Right atrium auricular region (tissue), 2 donors: ENCODE measurements at regions not wholly inside any gene's neighbourhood (a gene's known extent, or its start where the extent isn't known, plus 50 kb on each side); places are given as distances from the start of the nearest gene placed in this dataset.

Source experiments
- DNase-seq: peaks from one replicate; pipeline ENCODE4 v3.0.0-alpha.2; 2019; ENCODE audit warnings: low spot score
- H3K27ac ChIP-seq, 2 donors: fragments of 200-600 bp; sonication (generic); 1 replicate in 1 of 2; 2 replicates in 1 of 2; pipeline ENCODE4 v1.5.1; 2016 to 2019
- H3K27me3 ChIP-seq, 2 donors: fragments of 200-600 bp; sonication (generic); one replicate each; pipeline versions ENCODE4 v1.5.1 to v1.6.0; 2017 to 2019
- H3K36me3 ChIP-seq: fragments of 200-600 bp; sonication (generic); one replicate; pipeline ENCODE4 v1.5.1; 2016
- H3K4me1 ChIP-seq, 2 donors: fragments of 200-600 bp; sonication (generic); one replicate each; pipeline versions ENCODE4 v1.5.1 to v1.6.0; 2017 to 2019
- H3K4me3 ChIP-seq, 2 donors: fragments of 200-600 bp; sonication (generic); 1 replicate in 1 of 2; 2 replicates in 1 of 2; pipeline ENCODE4 v1.5.1; 2017 to 2019; ENCODE audit warnings: mild to moderate bottlenecking in 1 of 2, moderate library complexity in 1 of 2
- H3K9me3 ChIP-seq, 2 donors: fragments of 200-600 bp; sonication (generic); one replicate each; pipeline ENCODE4 v1.5.1; 2019
- CTCF ChIP-seq, 2 donors: fragments of 200-600 bp; sonication (generic); IDR thresholded peaks; one replicate each; pipeline ENCODE4 v1.5.1; 2019; ENCODE audit warnings: antibody characterized with exemption in 2 of 2

DNA sequence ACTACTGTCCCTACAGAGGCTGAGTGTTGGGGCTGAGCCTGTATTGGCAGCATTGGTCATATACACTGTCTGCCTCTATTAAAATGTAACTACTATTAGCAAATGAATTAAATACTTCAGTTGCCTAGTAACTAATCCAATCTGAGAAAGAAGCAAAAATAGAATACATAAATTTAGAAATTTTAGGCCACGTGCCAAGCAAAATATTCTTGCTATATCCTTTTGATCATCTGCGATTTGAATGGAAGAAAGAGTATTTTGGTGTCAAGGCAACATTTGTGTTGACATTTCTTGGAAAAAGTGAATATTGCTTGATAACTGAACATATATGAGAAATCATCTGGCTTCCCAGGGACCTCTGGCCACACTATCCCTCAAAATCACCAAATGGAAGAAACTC, 148.2 kb upstream of the TOPAZ1 start:
- no peaks in the 10 kb centered on the region for H3K9me3 ChIP-seq
- TF ChIP-seq CTCF (IDR thresholded peaks at IDR 0.05) = no peak
- no peak overlapping the region for H3K27ac ChIP-seq
- H3K36me3 ChIP-seq = no peaks in the 10 kb centered on the region
- H3K27me3 ChIP-seq = no peaks in the 10 kb centered on the region
- no peaks in the 10 kb centered on the region for H3K4me1 ChIP-seq
- H3K4me3 ChIP-seq = no peak overlapping the region
- no peak for DNase-seq

- no peaks in the 10 kb centered on the region for H3K36me3 ChIP-seq
- H3K4me1 ChIP-seq = no peaks in the 10 kb centered on the region
- H3K27me3 ChIP-seq = no peaks in the 10 kb centered on the region
- H3K9me3 ChIP-seq = no peaks in the 10 kb centered on the region
- H3K4me3 ChIP-seq = no peak overlapping the region
- no peak overlapping the region for H3K27ac ChIP-seq
- DNase-seq = no peak
- no peak for TF ChIP-seq CTCF (IDR thresholded peaks at IDR 0.05)
These were observed 142.8 kb upstream of the TOPAZ1 start for GRCh38 chr3:44098656-44099415.

GRCh38 chr3:44099566-44100297, 142.0 kb upstream of the TOPAZ1 start:
- TF ChIP-seq CTCF (IDR thresholded peaks at IDR 0.05) = no peak
- no peaks in the 10 kb centered on the region for H3K4me1 ChIP-seq
- no peaks in the 10 kb centered on the region for H3K9me3 ChIP-seq
- no peaks in the 10 kb centered on the region for H3K36me3 ChIP-seq
- H3K27me3 ChIP-seq = no peaks in the 10 kb centered on the region
- no peak for DNase-seq
- H3K4me3 ChIP-seq = no peak overlapping the region
- H3K27ac ChIP-seq = no peak overlapping the region

GRCh38 chr3:44100298-44100695, 141.4 kb upstream of the TOPAZ1 start:
- TF ChIP-seq CTCF (IDR thresholded peaks at IDR 0.05) = no peak
- H3K27me3 ChIP-seq = no peaks in the 10 kb centered on the region
- no peak overlapping the region for H3K4me3 ChIP-seq
- H3K9me3 ChIP-seq = no peaks in the 10 kb centered on the region
- no peak overlapping the region for H3K27ac ChIP-seq
- no peaks in the 10 kb centered on the region for H3K4me1 ChIP-seq
- no peak for DNase-seq
- no peaks in the 10 kb centered on the region for H3K36me3 ChIP-seq

DNA sequence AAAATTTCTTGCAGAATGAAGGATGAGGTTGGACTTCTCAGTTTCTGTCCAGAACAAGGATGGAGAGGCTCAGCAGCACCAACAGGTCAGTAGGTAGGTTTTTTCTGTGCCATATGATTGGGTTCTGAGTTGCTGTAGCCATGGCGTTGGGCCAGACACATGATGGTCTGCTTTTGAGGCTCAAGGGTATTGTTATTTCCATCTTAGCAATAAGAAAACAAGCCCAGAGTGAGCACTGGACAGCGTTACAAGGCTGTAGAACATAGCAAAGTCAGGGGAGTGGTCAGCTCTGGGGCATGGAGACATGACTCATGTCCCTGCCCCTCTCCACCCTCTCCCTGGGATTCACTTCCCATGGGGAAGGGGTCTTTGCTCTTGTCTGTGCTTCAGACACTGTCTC, 137.6 kb upstream of the TOPAZ1 start:
- Histone ChIP-seq H3K9me3 (no peaks in the 10 kb centered on the region), H3K27me3 (no peaks in the 10 kb centered on the region)
- no peak for DNase-seq

More for the DNA sequence above, 137.6 kb upstream of the TOPAZ1 start:
- Histone ChIP-seq H3K4me1 (no peaks in the 10 kb centered on the region), H3K36me3 (no peaks in the 10 kb centered on the region), H3K27ac (no peak overlapping the region), H3K4me3 (no peak overlapping the region)
- no peak for TF ChIP-seq CTCF (IDR thresholded peaks at IDR 0.05)
